GM12878 (cell line): ENCODE measurements at regions not wholly inside any gene's neighbourhood (a gene's known extent, or its start where the extent isn't known, plus 50 kb on each side); places are given as distances from the start of the nearest gene placed in this dataset.

Experiments
- ATF7 ChIP-seq: fragments of 450-650 bp; IDR thresholded peaks from 2 replicates; pipeline ENCODE4 v1.6.1; 2016; ENCODE audit warnings: low read depth, mild to moderate bottlenecking
- BCL11A ChIP-seq: IDR thresholded peaks from 2 replicates; pipeline ENCODE4 v1.6.1; 2011; ENCODE audit warnings: low read depth, low read length
- CEBPZ ChIP-seq: fragments of 150-350 bp; IDR thresholded peaks from 2 replicates; pipeline ENCODE4 v1.6.1; 2016; ENCODE audit warnings: low read depth, low read length
- CHD1 ChIP-seq: IDR thresholded peaks from 2 replicates; pipeline ENCODE4 v1.6.1; 2012; ENCODE audit warnings: low read depth, low read length, improper control_type of control experiment
- CHD2 ChIP-seq: IDR thresholded peaks from 2 replicates; pipeline ENCODE4 v1.6.1; 2011; ENCODE audit warnings: low read depth, low read length, improper control_type of control experiment, borderline replicate concordance
- CREM ChIP-seq: IDR thresholded peaks from 2 replicates; pipeline ENCODE4 v1.6.1; 2014; ENCODE audit warnings: antibody characterized with exemption, low read depth
- HDAC2 ChIP-seq: fragments of 200-600 bp; sonication (generic); IDR thresholded peaks from 2 replicates; pipeline ENCODE4 v1.6.1; 2017
- HSF1 ChIP-seq: fragments of 150-350 bp; IDR thresholded peaks from 2 replicates; pipeline ENCODE4 v1.6.1; 2014; ENCODE audit warnings: mild to moderate bottlenecking, low read depth, low read length
- IKZF1 ChIP-seq: fragments of 450-650 bp; conservative IDR thresholded peaks from 2 replicates; pipeline ENCODE4 v1.6.1; 2017; ENCODE audit warnings: antibody characterized with exemption, mild to moderate bottlenecking
- IRF4 ChIP-seq: IDR thresholded peaks from 2 replicates; pipeline ENCODE4 v1.6.1; 2011; ENCODE audit warnings: low read depth, low read length
- NFYA ChIP-seq: IDR thresholded peaks from 2 replicates; pipeline ENCODE4 v1.6.1; 2011; ENCODE audit warnings: low read depth, mild to moderate bottlenecking, low read length, improper control_type of control experiment, borderline replicate concordance
- SMARCA5 ChIP-seq: fragments of 450-650 bp; IDR thresholded peaks from 2 replicates; pipeline ENCODE4 v1.6.1; 2017; ENCODE audit warnings: mild to moderate bottlenecking
- SPI1 ChIP-seq: IDR thresholded peaks from 2 replicates; pipeline ENCODE4 v1.6.1; 2011; ENCODE audit warnings: low read depth, mild to moderate bottlenecking, low read length, moderate library complexity, borderline replicate concordance; ENCODE audit not compliant: insufficient read depth
- SUPT20H ChIP-seq: IDR thresholded peaks from 2 replicates; pipeline ENCODE4 v1.6.1; 2011; ENCODE audit warnings: low read depth, mild to moderate bottlenecking, low read length, moderate library complexity, borderline replicate concordance; ENCODE audit not compliant: control insufficient read depth
- TF ChIP-seq, protein P1 (sequence below): IDR thresholded peaks from 2 replicates; pipeline ENCODE4 v1.6.1; 2011; ENCODE audit warnings: mild to moderate bottlenecking, low read depth, low read length, moderate library complexity; ENCODE audit not compliant: insufficient replicate concordance
- TF ChIP-seq, protein P2 (sequence below): fragments of 450-650 bp; IDR thresholded peaks from 2 replicates; pipeline ENCODE4 v1.6.1; 2018; ENCODE audit warnings: mild to moderate bottlenecking, low read depth, moderate library complexity; ENCODE audit not compliant: partially characterized antibody
- TF ChIP-seq, protein P3 (sequence below): IDR thresholded peaks from 2 replicates; pipeline ENCODE4 v1.6.1; 2012; ENCODE audit warnings: mild to moderate bottlenecking, low read depth, low read length

GRCh38 chr2:7437716-7438632, 520.8 kb downstream of the RNF144A start (continued):
- TF ChIP-seq HSF1 (no peak), CREM (no peak), CHD1 (no peak), SUPT20H (no peak), CEBPZ (no peak), HDAC2 (no peak), BCL11A (peak; percentile 78), SMARCA5 (no peak), IKZF1 (peak; percentile 64), IRF4 (peak; percentile 43; the same call in 1 of the 2 replicates), NFYA (no peak), SPI1 (no peak), ATF7 (peak; percentile 82), CHD2 (0 out of 2 replicates have a peak, but pooled peaks have one; percentile 28)
- TF ChIP-seq, protein P1, sequence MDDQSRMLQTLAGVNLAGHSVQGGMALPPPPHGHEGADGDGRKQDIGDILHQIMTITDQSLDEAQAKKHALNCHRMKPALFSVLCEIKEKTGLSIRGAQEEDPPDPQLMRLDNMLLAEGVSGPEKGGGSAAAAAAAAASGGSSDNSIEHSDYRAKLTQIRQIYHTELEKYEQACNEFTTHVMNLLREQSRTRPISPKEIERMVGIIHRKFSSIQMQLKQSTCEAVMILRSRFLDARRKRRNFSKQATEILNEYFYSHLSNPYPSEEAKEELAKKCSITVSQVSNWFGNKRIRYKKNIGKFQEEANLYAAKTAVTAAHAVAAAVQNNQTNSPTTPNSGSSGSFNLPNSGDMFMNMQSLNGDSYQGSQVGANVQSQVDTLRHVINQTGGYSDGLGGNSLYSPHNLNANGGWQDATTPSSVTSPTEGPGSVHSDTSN, result no peak
- TF ChIP-seq, protein P2, sequence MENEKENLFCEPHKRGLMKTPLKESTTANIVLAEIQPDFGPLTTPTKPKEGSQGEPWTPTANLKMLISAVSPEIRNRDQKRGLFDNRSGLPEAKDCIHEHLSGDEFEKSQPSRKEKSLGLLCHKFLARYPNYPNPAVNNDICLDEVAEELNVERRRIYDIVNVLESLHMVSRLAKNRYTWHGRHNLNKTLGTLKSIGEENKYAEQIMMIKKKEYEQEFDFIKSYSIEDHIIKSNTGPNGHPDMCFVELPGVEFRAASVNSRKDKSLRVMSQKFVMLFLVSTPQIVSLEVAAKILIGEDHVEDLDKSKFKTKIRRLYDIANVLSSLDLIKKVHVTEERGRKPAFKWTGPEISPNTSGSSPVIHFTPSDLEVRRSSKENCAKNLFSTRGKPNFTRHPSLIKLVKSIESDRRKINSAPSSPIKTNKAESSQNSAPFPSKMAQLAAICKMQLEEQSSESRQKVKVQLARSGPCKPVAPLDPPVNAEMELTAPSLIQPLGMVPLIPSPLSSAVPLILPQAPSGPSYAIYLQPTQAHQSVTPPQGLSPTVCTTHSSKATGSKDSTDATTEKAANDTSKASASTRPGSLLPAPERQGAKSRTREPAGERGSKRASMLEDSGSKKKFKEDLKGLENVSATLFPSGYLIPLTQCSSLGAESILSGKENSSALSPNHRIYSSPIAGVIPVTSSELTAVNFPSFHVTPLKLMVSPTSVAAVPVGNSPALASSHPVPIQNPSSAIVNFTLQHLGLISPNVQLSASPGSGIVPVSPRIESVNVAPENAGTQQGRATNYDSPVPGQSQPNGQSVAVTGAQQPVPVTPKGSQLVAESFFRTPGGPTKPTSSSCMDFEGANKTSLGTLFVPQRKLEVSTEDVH, result no peak
- TF ChIP-seq, protein P3, sequence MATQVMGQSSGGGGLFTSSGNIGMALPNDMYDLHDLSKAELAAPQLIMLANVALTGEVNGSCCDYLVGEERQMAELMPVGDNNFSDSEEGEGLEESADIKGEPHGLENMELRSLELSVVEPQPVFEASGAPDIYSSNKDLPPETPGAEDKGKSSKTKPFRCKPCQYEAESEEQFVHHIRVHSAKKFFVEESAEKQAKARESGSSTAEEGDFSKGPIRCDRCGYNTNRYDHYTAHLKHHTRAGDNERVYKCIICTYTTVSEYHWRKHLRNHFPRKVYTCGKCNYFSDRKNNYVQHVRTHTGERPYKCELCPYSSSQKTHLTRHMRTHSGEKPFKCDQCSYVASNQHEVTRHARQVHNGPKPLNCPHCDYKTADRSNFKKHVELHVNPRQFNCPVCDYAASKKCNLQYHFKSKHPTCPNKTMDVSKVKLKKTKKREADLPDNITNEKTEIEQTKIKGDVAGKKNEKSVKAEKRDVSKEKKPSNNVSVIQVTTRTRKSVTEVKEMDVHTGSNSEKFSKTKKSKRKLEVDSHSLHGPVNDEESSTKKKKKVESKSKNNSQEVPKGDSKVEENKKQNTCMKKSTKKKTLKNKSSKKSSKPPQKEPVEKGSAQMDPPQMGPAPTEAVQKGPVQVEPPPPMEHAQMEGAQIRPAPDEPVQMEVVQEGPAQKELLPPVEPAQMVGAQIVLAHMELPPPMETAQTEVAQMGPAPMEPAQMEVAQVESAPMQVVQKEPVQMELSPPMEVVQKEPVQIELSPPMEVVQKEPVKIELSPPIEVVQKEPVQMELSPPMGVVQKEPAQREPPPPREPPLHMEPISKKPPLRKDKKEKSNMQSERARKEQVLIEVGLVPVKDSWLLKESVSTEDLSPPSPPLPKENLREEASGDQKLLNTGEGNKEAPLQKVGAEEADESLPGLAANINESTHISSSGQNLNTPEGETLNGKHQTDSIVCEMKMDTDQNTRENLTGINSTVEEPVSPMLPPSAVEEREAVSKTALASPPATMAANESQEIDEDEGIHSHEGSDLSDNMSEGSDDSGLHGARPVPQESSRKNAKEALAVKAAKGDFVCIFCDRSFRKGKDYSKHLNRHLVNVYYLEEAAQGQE, result no peak
